ENCODE measurements at regions not wholly inside any gene's neighbourhood (a gene's known extent, or its start where the extent isn't known, plus 50 kb on each side); places are given as distances from the start of the nearest gene placed in this dataset.
A peak's percentile ranks its signal among the peaks of the same experiment; 100 is the strongest.

DNA sequence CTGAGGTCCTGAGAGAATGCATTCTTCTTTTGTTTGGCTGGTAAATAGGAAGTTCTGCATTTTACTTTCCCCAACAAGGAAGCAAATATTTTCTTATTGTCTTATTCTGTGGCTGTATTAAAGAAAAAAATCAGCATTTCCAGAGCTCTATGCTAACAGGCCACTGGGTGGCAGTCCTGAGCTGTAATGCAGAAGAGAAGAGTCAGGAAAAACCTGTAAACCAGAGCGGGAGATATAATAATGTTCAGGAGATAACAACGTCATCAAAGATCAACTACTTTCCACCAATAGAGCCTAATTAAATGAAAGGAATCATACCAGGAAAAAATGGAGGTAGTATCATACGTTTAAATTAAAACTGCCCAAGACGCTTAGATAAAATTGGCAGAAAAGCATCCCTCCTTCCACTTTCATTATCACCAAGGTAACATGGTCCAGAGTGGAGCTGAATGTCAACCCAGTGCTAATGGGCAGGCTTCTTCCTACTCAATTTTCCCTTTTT lies 55.6 kb upstream of the CARMIL1 start:
- TF ChIP-seq, protein P1, sequence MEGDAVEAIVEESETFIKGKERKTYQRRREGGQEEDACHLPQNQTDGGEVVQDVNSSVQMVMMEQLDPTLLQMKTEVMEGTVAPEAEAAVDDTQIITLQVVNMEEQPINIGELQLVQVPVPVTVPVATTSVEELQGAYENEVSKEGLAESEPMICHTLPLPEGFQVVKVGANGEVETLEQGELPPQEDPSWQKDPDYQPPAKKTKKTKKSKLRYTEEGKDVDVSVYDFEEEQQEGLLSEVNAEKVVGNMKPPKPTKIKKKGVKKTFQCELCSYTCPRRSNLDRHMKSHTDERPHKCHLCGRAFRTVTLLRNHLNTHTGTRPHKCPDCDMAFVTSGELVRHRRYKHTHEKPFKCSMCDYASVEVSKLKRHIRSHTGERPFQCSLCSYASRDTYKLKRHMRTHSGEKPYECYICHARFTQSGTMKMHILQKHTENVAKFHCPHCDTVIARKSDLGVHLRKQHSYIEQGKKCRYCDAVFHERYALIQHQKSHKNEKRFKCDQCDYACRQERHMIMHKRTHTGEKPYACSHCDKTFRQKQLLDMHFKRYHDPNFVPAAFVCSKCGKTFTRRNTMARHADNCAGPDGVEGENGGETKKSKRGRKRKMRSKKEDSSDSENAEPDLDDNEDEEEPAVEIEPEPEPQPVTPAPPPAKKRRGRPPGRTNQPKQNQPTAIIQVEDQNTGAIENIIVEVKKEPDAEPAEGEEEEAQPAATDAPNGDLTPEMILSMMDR (IDR thresholded peaks at IDR 0.05), result peak; percentile 69
- TF ChIP-seq, protein P2, sequence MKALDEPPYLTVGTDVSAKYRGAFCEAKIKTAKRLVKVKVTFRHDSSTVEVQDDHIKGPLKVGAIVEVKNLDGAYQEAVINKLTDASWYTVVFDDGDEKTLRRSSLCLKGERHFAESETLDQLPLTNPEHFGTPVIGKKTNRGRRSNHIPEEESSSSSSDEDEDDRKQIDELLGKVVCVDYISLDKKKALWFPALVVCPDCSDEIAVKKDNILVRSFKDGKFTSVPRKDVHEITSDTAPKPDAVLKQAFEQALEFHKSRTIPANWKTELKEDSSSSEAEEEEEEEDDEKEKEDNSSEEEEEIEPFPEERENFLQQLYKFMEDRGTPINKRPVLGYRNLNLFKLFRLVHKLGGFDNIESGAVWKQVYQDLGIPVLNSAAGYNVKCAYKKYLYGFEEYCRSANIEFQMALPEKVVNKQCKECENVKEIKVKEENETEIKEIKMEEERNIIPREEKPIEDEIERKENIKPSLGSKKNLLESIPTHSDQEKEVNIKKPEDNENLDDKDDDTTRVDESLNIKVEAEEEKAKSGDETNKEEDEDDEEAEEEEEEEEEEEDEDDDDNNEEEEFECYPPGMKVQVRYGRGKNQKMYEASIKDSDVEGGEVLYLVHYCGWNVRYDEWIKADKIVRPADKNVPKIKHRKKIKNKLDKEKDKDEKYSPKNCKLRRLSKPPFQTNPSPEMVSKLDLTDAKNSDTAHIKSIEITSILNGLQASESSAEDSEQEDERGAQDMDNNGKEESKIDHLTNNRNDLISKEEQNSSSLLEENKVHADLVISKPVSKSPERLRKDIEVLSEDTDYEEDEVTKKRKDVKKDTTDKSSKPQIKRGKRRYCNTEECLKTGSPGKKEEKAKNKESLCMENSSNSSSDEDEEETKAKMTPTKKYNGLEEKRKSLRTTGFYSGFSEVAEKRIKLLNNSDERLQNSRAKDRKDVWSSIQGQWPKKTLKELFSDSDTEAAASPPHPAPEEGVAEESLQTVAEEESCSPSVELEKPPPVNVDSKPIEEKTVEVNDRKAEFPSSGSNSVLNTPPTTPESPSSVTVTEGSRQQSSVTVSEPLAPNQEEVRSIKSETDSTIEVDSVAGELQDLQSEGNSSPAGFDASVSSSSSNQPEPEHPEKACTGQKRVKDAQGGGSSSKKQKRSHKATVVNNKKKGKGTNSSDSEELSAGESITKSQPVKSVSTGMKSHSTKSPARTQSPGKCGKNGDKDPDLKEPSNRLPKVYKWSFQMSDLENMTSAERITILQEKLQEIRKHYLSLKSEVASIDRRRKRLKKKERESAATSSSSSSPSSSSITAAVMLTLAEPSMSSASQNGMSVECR (CRISPR knock-in tag; IDR thresholded peaks at IDR 0.05; ENCODE audit: borderline replicate concordance), result no peak
- TF ChIP-seq, protein P3, sequence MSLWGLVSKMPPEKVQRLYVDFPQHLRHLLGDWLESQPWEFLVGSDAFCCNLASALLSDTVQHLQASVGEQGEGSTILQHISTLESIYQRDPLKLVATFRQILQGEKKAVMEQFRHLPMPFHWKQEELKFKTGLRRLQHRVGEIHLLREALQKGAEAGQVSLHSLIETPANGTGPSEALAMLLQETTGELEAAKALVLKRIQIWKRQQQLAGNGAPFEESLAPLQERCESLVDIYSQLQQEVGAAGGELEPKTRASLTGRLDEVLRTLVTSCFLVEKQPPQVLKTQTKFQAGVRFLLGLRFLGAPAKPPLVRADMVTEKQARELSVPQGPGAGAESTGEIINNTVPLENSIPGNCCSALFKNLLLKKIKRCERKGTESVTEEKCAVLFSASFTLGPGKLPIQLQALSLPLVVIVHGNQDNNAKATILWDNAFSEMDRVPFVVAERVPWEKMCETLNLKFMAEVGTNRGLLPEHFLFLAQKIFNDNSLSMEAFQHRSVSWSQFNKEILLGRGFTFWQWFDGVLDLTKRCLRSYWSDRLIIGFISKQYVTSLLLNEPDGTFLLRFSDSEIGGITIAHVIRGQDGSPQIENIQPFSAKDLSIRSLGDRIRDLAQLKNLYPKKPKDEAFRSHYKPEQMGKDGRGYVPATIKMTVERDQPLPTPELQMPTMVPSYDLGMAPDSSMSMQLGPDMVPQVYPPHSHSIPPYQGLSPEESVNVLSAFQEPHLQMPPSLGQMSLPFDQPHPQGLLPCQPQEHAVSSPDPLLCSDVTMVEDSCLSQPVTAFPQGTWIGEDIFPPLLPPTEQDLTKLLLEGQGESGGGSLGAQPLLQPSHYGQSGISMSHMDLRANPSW (CRISPR knock-in tag; conservative IDR thresholded peaks at IDR 0.05; ENCODE audit: low read depth), result no peak

Data from WTC11 (cell line).